Stimulated activated CD8-positive, alpha-beta memory T cell treated with anti-CD3 and anti-CD28 coated beads, Interleukin-15, amount 100 ng/mL, for 48 hours (primary cell): ENCODE measurements at regions not wholly inside any gene's neighbourhood (a gene's known extent, or its start where the extent isn't known, plus 50 kb on each side); places are given as distances from the start of the nearest gene placed in this dataset.

Experiments
- DNase-seq, 2 donors: peaks; one replicate each; pipeline ENCODE4 v3.0.0-alpha.2; 2020; ENCODE audit warnings: low read depth in 2 of 2

GRCh38 chr2:160913323-160913722 lies 246.9 kb upstream of the TANK start:
- DNase-seq, result no peak

GRCh38 chr2:160914217-160914616 lies 246.0 kb upstream of the TANK start:
- no peak for DNase-seq

GRCh38 chr2:160916300-160916699 lies 243.9 kb upstream of the TANK start:
- DNase-seq, result no peak

DNA sequence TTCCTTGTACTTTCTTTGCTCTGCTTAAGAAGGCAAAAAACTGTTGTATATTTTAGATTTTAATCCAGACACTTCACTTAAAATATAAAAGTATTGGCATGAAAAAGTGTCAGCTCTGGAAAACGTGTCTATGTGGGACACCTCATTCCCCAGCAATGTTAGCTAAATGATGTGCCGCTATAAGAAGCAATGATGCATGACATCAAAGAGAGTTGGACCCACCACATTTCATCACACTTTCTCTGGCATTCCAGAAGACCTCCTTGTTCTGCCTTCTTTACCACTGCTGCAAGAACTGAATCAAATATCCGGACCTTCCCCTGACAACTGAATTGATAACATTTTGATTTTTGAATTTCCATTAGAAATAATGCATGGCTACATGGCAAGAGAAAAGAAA lies 242.4 kb upstream of the TANK start:
- DNase-seq, result no peak

DNA sequence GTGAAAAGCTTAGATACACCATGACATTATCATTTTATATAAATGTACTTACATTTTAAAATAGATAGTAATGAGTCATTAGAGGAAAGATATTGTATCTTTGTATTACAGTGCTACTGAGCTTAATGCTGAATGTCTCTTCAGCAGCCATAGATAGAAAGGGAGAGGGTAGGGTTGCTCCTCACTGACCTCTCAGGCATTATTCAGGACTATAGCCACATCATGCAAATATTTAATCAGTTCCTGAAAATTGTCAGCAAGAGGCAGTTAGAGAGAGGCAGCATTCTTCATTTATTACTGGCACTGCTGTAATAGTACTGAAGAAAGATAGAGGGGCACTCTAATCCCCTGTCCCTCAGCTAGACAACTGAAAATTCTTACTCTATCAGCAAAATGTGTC lies 242.0 kb upstream of the TANK start:
- DNase-seq, result no peak

- no peak for DNase-seq
Measured at GRCh38 chr2:160918906-160919503, 241.2 kb upstream of the TANK start.

DNA sequence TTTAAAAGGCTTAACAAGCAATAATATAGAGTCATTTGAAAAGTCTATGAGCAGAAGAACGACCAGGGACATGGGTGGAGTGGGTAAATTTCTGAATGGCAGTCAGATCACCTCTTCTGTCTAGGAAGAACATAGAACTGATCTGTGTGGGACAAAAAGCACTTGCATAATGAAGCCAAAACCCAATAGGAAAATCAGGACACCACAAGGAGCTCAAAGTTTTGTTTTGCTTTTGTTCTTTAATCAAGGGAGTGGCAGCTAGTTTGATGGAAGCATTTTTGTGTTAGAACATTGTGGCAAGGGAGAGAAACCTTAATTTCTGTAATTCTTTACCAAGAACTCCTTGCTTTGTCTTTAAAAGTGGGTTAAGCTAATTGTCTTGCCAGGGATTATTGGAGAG lies 240.2 kb upstream of the TANK start:
- DNase-seq, result no peak

- DNase-seq, result no peak
Measured at GRCh38 chr2:160920791-160921303, 239.4 kb upstream of the TANK start.

GRCh38 chr2:160921386-160921964 lies 238.8 kb upstream of the TANK start:
- DNase-seq, result no peak

- DNase-seq, result no peak
Measured at GRCh38 chr2:160924936-160925353, 235.3 kb upstream of the TANK start.

DNA sequence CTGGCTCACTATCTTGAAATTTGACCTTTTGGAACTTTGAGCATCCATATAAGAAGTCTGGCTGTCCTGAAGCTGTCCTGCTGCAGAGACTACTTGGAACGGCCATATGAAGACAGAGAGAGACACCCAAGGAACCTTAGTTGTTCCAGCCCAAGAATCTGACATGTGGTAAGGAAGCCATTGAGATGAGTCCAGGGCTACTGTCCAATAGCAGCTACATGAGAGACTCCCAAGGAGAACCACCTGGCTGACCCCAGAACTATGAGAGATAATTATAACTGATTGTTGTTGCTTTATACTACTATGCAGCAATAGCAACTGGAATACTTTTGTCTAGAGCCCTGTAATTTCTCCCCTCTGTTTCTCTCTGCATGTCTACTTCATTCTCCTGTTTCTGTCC lies 234.3 kb upstream of the TANK start:
- no peak for DNase-seq

- DNase-seq, result no peak
Measured at GRCh38 chr2:160927324-160927723, 232.9 kb upstream of the TANK start.

DNA sequence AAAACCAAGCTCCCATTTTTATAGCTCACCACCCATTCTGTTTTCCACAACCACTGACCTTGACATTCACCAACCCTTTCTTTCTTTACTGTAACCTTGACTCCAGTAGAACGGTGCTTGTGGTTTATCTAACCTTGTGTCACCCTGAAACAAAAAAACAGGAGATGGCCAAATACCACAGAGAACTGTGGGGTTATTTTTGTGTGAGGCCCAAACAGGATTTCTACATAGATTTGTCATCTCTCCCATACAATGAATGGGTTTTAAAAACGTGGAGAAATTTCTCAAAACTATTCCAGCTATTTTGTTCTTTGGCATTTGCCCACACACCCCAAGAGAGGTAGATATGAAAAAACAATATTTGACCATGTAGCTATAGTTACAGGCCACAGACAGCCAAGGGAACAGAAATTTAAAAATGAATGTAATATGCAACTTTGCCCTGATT lies 231.3 kb upstream of the TANK start:
- no peak for DNase-seq

GRCh38 chr2:160931531-160931930 lies 228.7 kb upstream of the TANK start:
- no peak for DNase-seq

- no peak for DNase-seq
Measured at GRCh38 chr2:160932960-160933359, 227.3 kb upstream of the TANK start.

DNA sequence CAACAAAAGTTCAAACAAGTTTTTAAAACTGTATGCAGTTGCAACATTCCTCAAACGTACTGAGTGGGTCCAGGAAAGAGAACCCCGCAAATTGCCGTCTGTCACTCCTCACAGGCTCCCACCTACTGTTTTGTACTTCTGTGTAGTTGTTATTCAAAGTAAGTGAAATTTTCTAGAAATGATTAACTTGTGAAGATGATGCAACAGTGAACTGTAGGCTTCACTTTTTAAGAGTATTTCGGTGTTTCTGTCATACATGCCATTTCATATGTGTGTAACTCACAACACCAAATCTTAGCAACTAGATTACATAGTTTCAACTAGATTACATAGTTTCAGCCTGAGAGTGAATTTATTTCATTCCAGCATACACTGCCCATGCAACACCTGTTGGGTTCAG lies 226.0 kb upstream of the TANK start:
- DNase-seq, result no peak

DNA sequence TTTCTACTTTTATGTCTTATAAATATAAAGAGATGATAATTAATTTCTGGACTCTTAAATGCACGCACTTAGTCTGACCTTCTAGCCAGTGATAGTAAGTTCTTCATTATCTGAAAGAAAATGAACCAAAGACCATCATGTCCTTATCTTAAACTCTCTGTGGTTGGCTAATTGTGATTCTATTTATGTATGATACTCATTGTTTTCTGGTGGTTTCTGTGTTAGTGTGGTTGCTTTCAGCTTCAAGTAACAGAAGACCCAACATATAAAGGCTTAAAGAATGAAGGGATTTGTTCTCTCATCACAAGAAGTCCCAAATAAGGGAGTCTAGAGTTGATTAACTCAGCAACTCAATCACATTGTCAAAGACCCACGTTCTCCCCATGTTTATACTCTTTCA lies 225.2 kb upstream of the TANK start:
- no peak for DNase-seq

GRCh38 chr2:160936044-160936806 lies 224.0 kb upstream of the TANK start:
- no peak for DNase-seq

DNA sequence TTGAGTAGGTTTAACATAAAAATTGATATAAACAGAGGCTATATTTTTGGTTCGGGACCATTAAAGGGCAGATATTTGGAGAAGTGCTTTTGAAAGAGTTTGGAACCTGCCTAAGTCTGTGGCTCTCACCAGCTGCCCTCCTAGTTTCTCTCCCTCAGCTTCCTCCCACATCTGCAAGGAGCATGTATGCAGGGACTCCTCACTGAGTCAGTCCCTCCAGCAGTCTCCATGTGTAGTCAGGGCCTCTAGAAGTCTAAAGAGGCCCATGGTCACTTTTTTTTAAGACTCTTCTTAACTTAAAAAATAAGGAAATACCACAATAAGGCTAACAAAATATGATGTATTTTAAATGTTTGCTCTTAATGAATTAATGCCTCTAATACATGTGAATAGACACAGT lies 220.0 kb upstream of the TANK start:
- DNase-seq, result no peak

DNA sequence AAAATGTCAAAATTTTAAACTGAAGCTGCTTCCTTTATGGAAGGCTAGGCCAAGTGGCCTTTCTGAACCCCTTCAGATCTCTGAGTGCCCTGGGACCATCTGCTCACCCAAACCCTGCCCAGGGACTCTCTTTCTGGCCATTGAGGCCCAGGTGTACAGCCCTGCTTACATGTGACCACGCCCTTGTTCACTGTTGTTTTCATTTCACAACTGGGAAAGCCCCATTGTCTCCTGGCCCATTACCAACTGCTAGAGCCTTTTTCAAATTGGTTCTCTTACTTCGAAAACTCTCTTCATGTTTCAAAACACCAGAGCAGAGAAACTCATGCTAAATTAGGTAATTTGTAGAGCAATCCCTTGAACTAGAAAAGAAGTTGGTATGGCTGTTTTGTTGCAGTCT lies 219.5 kb upstream of the TANK start:
- no peak for DNase-seq

DNA sequence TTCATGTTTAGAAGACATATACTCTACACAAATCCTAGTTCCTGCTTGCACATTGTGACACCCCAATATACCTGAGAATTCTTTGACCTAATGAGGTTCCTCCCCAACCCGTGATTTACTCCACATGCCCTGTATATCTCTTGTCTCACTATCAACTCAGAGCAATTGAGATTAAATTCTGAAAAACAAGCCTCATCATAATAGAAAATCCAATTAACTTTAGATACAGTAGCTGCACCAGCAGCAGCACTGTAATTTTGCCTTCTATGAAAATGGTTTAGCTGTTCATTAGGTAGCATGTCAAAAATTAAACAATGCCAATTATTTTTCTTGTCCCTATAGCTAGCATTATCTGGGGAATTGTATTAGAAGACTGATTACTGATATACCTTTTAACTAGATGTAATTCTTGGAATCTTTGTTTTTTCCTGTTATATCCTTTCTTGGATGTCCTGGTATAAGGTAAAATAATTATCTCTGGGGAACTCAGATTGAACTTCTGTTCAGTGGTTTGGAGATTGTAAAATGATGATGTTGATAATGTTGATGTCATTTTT lies 218.9 kb upstream of the TANK start:
- DNase-seq, result no peak

GRCh38 chr2:160942476-160943142 lies 217.6 kb upstream of the TANK start:
- no peak for DNase-seq
